Chondrocyte (in vitro differentiated cells): ENCODE measurements at regions not wholly inside any gene's neighbourhood (a gene's known extent, or its start where the extent isn't known, plus 50 kb on each side); places are given as distances from the start of the nearest gene placed in this dataset.
"Not testable (repeated sequence)": the region's sequence is repeated elsewhere in the genome, so short reads cannot be mapped to it uniquely, and the experiment has no call there.

Experiments used
- DNase-seq: peaks from one replicate; pipeline ENCODE4 v3.0.0; 2021; ENCODE audit warnings: mixed read lengths, low spot score
- H3K27ac Mint-ChIP-seq: one replicate; pipeline ENCODE4 v1.8.0; 2021; ENCODE audit warnings: mild to moderate bottlenecking, moderate library complexity, mixed read lengths; ENCODE audit not compliant: unreplicated experiment
- H3K27me3 Mint-ChIP-seq: 2 replicates; pipeline ENCODE4 v1.8.0; 2021; ENCODE audit warnings: low read depth, mixed read lengths
- H3K36me3 Mint-ChIP-seq: 2 replicates; pipeline ENCODE4 v1.8.0; 2021; ENCODE audit warnings: low read depth, mixed read lengths
- H3K4me1 Mint-ChIP-seq: 2 replicates; pipeline ENCODE4 v1.8.0; 2021; ENCODE audit warnings: low read depth, mild to moderate bottlenecking, mixed read lengths
- H3K4me3 Mint-ChIP-seq: one replicate; pipeline ENCODE4 v1.8.0; 2021; ENCODE audit warnings: mild to moderate bottlenecking, moderate library complexity, mixed read lengths; ENCODE audit not compliant: unreplicated experiment
- H3K9me3 Mint-ChIP-seq: 2 replicates; pipeline ENCODE4 v1.8.0; 2021; ENCODE audit warnings: low read depth, mixed read lengths
- CTCF ChIP-seq: fragments of 200-600 bp; sonication (generic); IDR thresholded peaks from 2 replicates; pipeline ENCODE4 v1.5.0; 2021; ENCODE audit warnings: antibody characterized with exemption, mild to moderate bottlenecking, moderate library complexity

GRCh38 chr3:165617134-165617533, 220.1 kb downstream of the BCHE start:
- Mint-ChIP-seq H3K9me3 (no peaks in the 10 kb centered on the region), H3K4me3 (no peak overlapping the region), H3K4me1 (no peaks in the 10 kb centered on the region), H3K27ac (no peak overlapping the region), H3K27me3 (peaks cover 11% of the 10 kb centered on the region), H3K36me3 (no peaks in the 10 kb centered on the region)
- TF ChIP-seq CTCF = no peak
- DNase-seq = no peak

GRCh38 chr3:165614337-165614736, 222.9 kb downstream of the BCHE start:
- Mint-ChIP-seq H3K9me3 (no peaks in the 10 kb centered on the region), H3K27ac (no peak overlapping the region), H3K4me3 (no peak overlapping the region), H3K36me3 (no peaks in the 10 kb centered on the region), H3K4me1 (no peaks in the 10 kb centered on the region), H3K27me3 (peaks cover 17% of the 10 kb centered on the region)
- no peak for DNase-seq
- no peak for TF ChIP-seq CTCF

GRCh38 chr3:165613014-165613413, 224.2 kb downstream of the BCHE start:
- TF ChIP-seq CTCF = no peak
- H3K9me3 Mint-ChIP-seq = no peaks in the 10 kb centered on the region
- no peak overlapping the region for H3K27ac Mint-ChIP-seq
- no peaks in the 10 kb centered on the region for H3K36me3 Mint-ChIP-seq
- no peak for DNase-seq
- peaks cover 17% of the 10 kb centered on the region for H3K27me3 Mint-ChIP-seq
- no peaks in the 10 kb centered on the region for H3K4me1 Mint-ChIP-seq
- no peak overlapping the region for H3K4me3 Mint-ChIP-seq

GRCh38 chr3:165607221-165607620, 230.0 kb downstream of the BCHE start:
- Mint-ChIP-seq H3K27me3 (peaks cover 25% of the 10 kb centered on the region), H3K27ac (no peak overlapping the region), H3K9me3 (no peaks in the 10 kb centered on the region), H3K4me1 (no peaks in the 10 kb centered on the region), H3K4me3 (no peak overlapping the region), H3K36me3 (no peaks in the 10 kb centered on the region)
- DNase-seq = no peak
- TF ChIP-seq CTCF = no peak

- TF ChIP-seq CTCF = no peak
- Mint-ChIP-seq H3K27ac (no peak overlapping the region), H3K36me3 (no peaks in the 10 kb centered on the region), H3K27me3 (peaks cover 28% of the 10 kb centered on the region), H3K4me1 (no peaks in the 10 kb centered on the region), H3K4me3 (no peak overlapping the region), H3K9me3 (no peaks in the 10 kb centered on the region)
- DNase-seq = no peak
These were observed 234.0 kb downstream of the BCHE start for GRCh38 chr3:165603196-165603595.

GRCh38 chr3:165572566-165572965, 264.7 kb downstream of the BCHE start:
- H3K4me1 Mint-ChIP-seq, H3K27ac Mint-ChIP-seq, H3K36me3 Mint-ChIP-seq, DNase-seq, H3K27me3 Mint-ChIP-seq, H3K4me3 Mint-ChIP-seq: not testable (repeated sequence)
- H3K9me3 Mint-ChIP-seq = peaks cover 11% of the 10 kb centered on the region
